ENCODE measurements at regions not wholly inside any gene's neighbourhood (a gene's known extent, or its start where the extent isn't known, plus 50 kb on each side); places are given as distances from the start of the nearest gene placed in this dataset.

DNA sequence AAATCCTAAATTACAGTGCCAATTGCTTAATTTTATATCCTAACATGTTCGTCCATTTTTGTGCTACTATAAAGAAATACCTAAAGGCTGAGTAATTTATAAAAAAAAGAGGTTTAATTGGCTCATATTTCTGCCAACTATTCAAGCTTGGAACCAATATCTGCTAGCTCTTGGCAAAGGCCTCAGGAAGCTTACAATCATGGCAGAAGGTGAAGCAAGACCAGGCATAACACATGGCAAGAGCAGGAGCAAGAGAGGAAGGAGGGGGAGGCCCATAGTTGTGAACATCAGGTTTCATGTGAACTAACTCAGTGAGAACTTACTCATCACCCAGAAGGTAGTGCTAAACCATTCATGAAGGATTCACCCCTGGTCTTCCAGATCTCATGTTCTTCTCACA, 494.3 kb downstream of the CCER1 start:
- no peak for TF ChIP-seq EZH2 (IDR thresholded peaks at IDR 0.05; ENCODE audit: borderline replicate concordance, low read depth, low read length, severe bottlenecking)
- no peak for TF ChIP-seq CTCF (IDR thresholded peaks at IDR 0.05; ENCODE audit: borderline replicate concordance, extremely low read depth, low read length, poor library complexity, severe bottlenecking)
